ENCODE measurements at regions not wholly inside any gene's neighbourhood (a gene's known extent, or its start where the extent isn't known, plus 50 kb on each side); places are given as distances from the start of the nearest gene placed in this dataset.

DNA sequence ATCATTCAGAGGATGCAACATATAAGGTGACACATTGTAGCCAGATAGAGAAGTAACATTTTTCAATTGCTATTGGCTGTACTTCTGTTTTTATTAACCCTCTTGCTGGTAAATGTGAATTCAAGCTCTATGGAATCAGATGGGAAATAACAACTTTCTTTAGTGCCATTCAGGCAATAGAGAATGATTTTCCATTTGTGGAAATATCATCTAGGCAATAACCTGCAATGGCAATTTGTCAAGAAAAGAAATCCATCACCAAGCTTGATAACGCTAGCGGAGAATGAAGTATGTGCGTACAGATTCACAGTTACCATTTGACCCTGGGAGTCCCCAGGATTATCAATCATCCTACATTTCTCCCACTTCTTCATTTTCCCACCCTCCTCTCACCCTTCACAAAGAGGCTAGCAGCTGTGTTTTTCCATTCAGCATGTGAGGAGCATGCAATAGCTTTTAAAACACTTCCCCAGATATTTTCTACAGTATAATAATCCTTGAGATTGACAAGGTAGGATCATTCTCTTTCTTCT is 569.7 kb upstream of the KLF12 start:
- no peak overlapping the region for H3K4me3 ChIP-seq
- no peak overlapping the region for H3K27ac ChIP-seq

DNA sequence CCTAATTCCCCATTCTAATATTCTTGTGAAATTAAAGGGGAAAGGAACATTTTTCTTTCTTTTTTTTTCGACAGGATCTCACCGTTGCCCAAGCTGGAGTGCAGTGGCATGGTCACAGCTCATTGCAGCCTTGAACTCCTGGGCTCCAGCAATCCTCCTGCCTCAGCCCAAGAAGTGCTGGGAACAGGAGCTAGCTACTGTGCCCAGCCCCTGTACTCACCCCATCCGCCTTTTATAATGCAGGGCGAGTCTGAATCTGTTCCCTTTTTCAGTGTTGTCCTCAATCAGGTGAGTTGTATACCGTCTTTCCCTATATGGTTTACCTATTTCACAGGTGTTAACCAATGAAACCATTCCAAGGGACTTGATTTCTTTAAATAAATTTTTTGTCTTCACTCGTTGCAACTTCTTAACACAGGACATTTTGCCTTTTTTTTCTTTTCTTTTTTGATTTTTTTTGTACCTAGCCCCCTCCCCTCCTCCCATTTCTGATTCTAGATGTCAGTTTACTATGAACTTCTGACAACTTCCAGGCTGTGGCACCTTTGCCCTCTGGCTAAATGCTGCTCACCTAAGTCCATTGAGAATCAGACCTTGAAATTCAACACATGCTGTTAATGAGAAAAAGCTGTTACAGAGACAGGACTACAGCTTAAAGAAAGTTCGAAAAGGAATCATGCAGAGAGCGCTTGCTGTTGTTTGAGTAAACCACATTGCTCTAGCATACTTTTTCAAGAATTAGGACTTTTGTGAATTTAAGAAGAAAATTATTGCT is 562.1 kb upstream of the KLF12 start:
- H3K27ac ChIP-seq: no peak overlapping the region

DNA sequence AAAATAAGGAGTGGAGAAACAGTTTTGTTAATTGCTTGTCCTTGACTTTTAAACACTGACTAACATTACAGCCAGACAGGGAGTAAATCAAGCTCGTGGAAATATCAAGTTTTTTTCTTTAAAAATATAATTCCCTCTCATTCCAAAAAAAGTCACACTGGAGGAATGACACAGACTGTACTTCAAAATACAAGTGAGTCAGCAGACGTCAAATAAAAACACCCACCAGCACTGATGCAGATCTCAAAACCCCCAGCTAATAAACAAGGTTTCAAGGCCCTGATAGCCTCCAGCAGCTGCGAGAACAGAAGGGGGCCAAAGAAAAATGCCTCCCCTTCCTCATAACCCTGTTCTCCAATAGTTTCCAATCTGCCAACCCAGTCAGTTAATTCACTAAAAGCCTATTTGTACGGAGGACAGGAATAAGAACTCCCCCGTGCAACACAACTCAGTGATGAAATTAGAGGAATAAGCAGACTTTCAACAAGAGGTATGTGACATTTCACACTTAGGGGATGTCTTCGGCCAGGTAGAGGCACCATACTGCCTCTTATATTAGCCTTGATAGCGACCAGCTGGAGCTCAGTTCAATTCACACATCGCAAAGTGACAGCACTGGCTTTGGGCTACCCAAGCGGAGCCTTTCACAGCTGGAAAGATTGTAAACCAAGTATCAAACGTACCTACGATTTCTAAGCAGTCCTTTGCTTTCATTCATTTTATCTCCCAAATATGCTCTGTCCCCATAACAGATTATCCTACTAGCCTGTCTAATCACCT is 561.0 kb upstream of the KLF12 start:
- H3K4me3 ChIP-seq: no peak overlapping the region
- H3K27ac ChIP-seq: no peak overlapping the region

More for the DNA sequence above, 562.1 kb upstream of the KLF12 start:
- H3K4me3 ChIP-seq: no peak overlapping the region

DNA sequence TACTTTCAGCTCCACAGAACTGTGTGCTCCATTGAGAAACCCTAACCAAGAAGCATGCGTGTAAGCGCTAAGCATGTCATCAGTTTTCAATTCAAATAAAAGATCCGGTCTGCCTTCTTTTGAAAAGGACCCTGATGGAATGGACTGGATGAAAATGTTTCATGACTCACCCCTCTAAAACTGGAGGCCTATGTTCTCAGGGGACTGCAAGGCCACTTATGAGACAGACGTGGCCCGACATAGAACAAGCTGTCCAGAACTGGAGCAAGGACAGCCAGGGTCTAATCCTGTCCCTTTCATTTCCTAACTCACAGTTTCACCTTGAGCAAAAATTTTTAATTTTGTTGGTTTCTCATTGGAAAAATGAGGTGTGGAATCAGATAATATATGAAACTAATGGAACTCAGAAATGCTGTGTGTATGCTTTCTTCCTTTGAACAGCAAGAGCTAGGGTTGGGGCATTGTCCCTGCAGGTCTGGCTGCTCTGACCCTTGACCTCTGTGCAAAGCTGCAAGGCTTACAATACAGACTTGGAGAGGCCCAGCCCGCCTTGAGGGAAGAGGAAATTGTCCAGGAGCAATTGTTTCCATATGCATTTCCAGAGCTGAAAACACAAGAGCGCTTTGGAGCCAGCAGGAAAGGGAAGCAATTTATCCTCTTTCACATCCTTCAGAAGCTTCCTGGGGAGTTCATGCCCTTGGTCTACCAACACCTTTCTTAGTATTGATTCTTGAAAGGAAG is 553.4 kb upstream of the KLF12 start:
- Histone ChIP-seq H3K4me3 (no peak overlapping the region), H3K27ac (no peak overlapping the region)

DNA sequence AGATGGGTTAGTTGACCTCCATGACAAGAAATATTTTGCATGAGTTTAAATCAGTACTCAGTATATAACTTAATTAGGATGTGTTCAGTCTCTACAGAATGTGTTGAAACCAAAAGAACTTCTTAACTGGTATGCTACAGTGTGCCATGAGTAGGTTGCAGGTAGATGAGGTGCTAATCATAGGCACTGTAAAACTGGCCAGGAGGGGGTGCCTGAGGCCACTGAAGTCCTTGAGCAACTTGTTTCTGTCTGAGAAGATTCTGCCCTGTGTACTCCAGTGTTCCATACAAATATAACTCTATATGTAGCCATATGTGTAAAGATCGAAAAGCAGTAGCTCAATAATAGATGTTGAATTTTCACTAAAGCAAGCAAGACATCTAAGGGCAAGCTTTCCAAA is 549.2 kb upstream of the KLF12 start:
- Histone ChIP-seq H3K27ac (no peak overlapping the region), H3K4me3 (no peak overlapping the region)

DNA sequence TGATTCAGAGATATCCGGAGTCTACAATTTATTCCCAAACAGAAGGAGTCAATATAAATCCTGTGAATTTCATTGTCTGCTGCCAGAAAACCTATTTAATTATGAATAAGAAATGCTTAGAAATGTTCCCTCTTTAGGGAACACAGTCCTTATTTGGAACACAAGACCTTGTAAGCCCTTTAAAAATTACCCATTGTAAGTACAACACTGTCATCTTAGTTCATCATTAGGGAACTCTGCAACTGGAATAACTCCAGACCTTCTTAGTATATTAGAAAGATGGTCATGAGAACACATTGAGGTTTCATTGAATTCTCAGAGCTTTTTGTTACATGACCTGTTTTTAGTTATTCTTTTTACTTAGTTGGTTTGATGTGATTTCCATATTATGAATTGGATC is 548.5 kb upstream of the KLF12 start:
- H3K27ac ChIP-seq: no peak overlapping the region
- no peak overlapping the region for H3K4me3 ChIP-seq

DNA sequence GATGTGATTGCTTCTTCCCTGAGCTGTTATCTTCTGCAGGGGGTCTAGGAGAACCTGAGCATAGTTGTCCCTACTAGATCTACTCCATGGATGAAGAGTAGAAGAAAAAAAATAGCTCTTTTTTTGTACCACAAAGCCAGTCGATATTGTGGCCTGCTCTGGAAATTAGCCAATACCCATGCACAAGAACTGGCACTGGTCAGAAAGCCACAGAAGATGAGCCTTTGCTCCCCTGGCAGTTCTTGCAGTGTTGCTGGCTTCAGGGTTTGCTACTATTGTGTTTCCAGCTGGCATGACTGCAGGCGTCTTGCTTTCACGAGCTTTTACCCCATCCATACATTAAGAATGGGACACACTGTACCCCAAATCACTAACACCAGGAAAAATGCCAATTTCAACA is 547.7 kb upstream of the KLF12 start:
- Histone ChIP-seq H3K27ac (no peak overlapping the region), H3K4me3 (no peak overlapping the region)

DNA sequence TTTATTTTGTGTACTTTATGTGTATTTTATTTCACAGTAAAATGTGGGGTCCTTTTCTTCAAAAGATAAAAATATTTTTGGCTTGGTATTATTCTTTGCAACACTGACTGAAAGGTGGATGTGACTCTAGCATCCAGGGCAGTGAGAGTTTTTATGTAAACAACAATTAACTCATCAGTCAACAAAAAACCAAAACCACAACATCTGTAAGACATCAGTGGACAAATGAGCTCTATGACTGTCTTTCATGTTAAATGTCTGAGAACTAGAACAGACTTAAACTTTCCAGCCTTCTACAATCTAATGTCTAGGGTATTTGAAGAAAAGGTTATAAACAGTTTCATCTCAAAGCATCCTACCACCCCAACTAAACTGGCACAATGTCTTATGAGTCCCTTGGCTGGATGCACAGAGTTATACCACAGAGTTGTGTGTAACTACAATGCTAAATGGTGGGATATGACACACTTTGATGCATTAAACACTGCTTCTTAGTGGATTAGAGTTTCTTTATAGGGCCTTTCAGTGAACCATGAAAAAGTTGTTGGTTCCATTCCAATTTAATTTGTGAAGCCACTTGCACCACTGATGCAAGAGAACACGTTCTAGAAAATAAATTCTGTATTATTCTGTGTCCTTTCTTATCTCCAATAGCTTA is 544.2 kb upstream of the KLF12 start:
- H3K27ac ChIP-seq: no peak overlapping the region
- H3K4me3 ChIP-seq: no peak overlapping the region

DNA sequence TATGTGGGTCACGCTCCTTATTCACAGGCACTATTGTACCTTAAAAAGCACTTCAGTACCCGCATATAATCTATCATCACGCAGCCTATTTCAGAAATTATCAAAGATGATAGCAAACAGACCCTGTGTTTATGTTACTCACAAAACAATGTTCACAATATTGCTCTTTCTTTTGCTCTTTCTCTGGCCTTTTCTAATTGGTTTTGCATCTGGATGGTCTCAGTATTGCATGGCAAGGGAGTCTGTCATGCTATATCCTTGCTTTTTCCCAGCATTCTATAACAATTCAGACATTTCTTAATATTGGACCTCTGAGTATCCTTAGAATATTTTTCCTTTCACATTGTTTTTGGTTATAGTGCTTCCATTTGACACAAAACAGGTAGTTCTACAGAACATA is 541.8 kb upstream of the KLF12 start:
- H3K4me3 ChIP-seq: no peak overlapping the region
- no peak overlapping the region for H3K27ac ChIP-seq

DNA sequence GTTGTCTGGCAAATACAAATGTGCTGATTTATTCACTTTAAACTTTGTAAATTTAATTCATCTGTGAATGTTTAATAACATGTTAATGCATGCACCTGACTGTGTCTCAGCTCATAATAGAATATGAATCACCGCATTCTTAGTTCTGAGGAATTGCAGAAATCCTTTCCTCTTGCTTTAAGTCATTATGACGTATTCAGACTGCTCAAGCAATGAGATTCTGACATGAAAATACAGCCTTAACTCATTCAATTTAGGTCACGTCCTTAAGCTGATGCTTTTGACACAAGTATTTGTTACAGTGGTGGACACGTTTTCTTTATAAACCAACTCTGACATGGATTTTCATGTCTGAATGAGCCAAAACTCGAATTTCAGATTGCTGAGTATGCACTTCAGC is 541.0 kb upstream of the KLF12 start:
- no peak overlapping the region for H3K4me3 ChIP-seq
- H3K27ac ChIP-seq: no peak overlapping the region

DNA sequence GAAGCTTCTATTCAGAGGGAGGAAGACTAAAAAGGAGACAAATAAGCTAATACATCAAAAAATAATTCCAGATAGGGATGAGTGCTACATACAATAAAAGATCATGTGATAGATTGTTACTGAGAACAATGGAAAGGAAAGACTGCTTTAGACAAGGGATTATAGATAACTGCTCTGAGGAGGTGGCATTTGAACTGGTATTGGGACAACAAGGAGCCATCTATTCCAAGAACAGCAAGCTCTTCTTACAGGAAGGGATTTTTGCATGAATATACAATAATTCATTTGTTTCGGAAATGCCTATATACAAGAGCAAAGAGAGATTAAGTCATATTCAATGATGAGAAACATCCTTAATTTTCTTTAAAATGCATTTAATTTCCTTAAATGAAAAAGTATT is 540.5 kb upstream of the KLF12 start:
- H3K27ac ChIP-seq: no peak overlapping the region
- H3K4me3 ChIP-seq: no peak overlapping the region

DNA sequence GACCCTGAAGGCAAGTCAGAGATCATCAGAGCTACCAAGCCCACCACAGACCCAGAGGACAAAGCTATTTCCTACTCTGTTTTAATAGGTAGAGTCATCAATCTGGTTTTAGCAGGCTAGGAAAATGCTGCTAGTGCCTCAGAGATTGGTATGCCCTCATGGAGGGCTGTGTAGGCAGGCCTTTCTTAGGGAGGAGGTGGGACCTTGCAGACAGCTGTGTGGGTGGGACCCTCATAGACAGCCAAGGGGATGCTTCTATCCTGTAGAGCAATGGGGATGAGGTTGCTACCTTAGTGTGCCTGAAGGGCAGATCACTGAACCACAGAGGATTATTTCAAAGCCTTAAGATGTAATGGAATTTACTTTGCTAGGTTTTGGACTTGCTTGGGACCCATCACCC is 534.9 kb upstream of the KLF12 start:
- Histone ChIP-seq H3K4me3 (no peak overlapping the region), H3K27ac (no peak overlapping the region)

DNA sequence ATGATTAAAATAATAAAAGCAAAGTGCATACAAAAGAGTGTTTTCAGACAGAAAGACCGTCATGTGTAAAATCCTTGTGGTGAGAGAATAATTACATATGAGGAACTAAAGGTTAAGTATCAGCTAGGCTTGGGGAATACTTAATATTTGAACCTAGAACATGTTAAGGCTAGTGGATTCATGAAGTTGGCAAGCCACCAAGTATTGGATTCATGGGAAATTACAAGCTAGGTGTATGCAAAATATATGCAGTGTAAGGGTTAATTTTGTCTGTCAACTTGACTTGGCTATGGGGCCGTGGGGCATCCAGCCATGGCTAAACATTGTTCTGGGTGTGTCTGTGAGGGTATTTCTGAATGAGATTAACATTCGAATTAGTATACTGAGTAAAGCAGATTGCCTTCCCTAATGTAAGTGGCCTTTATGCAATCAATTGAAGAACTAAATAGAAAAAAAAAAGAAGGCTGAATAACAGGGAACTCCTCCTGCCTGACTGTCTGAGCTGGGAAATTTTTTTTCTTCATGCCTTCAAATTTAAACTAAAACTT is 533.5 kb upstream of the KLF12 start:
- no peak overlapping the region for H3K27ac ChIP-seq
- no peak overlapping the region for H3K4me3 ChIP-seq

DNA sequence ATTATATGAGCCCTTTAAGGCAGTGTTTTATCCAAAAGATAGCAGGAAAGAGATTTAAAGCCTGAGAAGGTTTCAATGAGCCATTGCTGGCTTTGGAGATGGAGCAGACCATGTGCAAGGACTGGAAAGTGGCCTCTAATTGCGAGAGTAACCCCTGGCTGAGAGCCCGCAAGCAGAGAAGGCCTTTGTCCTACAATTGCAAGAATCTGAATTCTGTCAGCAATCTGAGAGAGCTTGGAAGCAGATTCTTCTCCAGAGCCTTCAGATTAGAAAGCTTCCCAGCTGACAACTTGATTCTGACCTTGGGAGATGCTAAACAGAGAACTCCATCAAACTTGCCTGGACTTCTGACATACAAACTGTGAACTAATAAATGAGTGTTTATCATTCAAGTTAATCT is 528.7 kb upstream of the KLF12 start:
- Histone ChIP-seq H3K4me3 (no peak overlapping the region), H3K27ac (no peak overlapping the region)

DNA sequence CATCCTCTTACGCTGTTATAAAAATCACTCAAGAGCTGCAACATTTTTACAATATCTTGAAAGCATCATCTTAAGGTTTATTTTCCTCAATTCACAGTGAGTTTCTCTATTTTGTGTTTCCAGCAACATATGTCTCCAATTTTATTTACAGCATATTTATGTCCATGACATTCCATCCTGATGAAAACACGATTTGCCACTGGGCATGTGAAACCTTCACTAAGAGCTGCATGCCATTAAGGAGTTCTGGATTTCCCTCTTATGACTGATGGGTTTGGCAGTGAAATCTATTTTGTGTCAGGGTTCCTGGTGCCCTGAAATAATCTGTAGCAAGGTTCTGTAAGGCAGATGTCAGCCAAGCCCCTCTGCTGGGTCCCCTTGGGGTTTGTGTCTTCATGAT is 527.6 kb upstream of the KLF12 start:
- H3K27ac ChIP-seq: no peak overlapping the region

DNA sequence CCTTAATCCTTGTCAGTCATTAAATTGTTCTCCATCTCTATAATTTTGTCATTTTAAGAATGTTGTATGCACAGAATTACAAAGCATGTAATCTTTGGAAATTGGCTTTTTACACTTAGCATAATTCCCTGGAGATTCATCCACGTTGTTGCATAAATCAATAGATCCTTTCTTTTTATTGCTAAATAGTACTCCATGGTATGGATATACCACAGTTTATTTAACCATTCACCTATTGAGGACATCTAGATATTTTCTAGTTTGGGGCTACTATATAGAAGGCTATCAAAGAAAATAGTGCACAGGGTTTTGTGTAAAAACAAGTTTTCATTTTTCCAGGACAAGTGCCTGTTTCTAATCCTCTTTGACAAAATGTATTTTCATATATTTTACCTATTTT is 523.6 kb upstream of the KLF12 start:
- no peak overlapping the region for H3K4me3 ChIP-seq
- no peak overlapping the region for H3K27ac ChIP-seq

More for the DNA sequence above, 527.6 kb upstream of the KLF12 start:
- no peak overlapping the region for H3K4me3 ChIP-seq

DNA sequence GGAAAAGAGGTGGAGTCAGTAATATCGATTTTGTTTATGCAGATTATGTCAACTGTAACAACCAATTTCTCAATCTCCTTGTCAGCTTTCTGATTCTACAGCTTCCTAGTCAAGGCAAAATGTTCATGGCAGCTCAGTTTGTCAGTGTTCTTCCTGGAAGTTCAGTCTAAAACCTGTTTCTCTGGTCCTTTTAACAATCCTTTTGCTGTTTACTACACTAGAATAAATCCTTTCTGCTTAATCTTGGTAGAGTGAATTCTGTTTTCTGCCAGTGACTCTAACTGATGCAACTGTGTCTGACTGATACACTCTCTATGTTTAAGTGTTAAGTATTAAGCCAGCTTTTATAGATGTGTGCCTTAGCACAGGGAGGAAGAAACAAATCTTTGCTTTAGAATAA is 516.9 kb upstream of the KLF12 start:
- Histone ChIP-seq H3K4me3 (no peak overlapping the region), H3K27ac (no peak overlapping the region)

DNA sequence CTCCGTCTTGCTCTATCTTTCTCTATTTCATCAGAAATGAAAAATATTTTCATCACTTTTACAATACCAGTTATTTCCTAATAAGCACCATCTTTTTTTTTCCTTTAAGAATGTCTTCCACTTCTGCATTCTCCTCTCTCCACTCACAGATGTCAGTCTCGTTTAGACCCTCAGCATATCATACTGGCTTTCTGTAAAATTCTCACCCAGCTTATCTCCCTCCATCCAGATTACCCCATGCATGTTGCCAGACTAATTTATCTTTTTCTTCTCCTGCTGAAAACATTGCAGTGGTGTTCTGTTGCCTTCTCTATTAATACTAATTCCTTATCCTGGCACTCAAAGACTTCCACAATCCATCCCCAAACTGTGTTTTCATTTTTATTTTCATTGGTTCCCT is 513.8 kb upstream of the KLF12 start:
- no peak overlapping the region for H3K4me3 ChIP-seq

DNA sequence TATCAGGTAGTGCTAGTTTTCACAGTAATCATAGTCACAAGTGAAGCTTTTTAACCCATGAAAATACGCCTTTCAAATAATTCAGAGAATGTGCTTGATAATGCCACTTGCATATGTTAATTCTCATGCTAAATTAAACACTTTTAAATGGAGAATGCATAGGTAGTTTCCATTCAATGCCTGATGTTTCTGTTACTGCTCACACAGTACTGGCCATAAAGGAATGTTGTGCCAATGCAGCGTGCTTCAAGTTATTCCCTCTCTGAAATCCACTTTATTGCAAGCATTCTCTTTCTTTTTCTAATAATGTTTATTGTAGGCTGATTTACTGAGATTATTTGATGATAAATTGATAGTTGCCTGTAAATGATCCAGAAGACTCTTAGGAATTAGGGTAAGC is 513.0 kb upstream of the KLF12 start:
- Histone ChIP-seq H3K4me3 (no peak overlapping the region), H3K27ac (no peak overlapping the region)

More for the DNA sequence above, 513.8 kb upstream of the KLF12 start:
- no peak overlapping the region for H3K27ac ChIP-seq

DNA sequence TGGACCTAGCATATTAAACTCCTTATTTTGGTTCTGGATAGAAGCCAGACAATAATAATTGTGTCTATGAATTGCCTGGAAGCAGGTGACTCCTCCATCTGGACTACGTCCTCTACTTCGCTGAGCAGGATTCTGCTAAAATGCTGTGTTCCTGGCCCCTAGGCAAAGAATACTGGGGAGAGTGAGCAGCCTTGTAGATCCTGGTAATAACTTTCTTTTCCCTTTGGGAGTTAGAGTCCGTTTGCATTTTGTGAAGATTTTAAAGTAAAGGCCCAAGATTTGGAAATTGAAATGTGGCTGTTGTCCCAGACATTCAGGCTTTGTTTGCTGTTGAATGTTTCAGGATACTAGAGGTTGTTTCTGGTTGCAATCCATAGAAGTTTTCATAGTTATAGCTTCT is 511.9 kb upstream of the KLF12 start:
- H3K4me3 ChIP-seq: no peak overlapping the region

More for the DNA sequence above, 511.9 kb upstream of the KLF12 start:
- H3K27ac ChIP-seq: no peak overlapping the region

All from skin epidermis (tissue), 12 donors.